ENCODE measurements at regions not wholly inside any gene's neighbourhood (a gene's known extent, or its start where the extent isn't known, plus 50 kb on each side); places are given as distances from the start of the nearest gene placed in this dataset.

DNA sequence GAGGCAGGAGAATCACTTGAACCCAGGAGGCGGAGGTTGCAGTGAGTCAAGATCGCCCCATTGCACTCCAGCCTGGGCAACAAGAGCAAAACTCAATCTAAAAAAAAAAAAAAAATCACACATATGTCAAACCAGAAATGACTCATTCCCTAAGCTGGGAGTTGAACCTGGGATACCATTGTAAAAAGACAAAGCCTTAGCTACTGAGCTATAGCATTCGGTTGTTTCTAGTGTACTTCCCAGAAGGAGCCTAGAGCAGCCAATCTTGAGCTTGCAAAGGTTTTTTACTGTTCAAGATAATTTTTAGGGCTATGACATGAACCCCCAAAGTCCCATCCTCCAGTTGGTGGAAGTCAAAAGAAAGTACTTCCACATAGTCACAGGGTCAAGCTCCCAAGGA is 87.9 kb downstream of the ZNF467 start:
- WGBS (ENCODE audit: low lambda C conversion rate), result 54% methylated on average over 3 of the region's 3 CpGs

More for the DNA sequence above, 87.9 kb downstream of the ZNF467 start:
- H3K79me2 ChIP-seq (ENCODE audit: insufficient read depth, low read length), result no peaks in the 10 kb centered on the region
- no peak overlapping the region for H3K4me2 ChIP-seq (ENCODE audit: low read depth, low read length)
- ATAC-seq, result no peak
- H3K9me3 ChIP-seq (ENCODE audit: low read length), result no peaks in the 10 kb centered on the region
- no peak for DNase-seq (ENCODE audit: low spot score)
- FAIRE-seq, result no peak
- no peaks in the 10 kb centered on the region; the same call in 1 of the 2 replicates for H4K20me1 ChIP-seq (ENCODE audit: insufficient read depth, low read length)
- no peak overlapping the region for H3K27ac ChIP-seq (ENCODE audit: extremely low read length, insufficient read depth, low read length)
- ChIA-PET POLR2A (no interaction called here), CTCF (ENCODE audit: low intra/inter-chr PET ratio, low total read pairs) (no interaction called here)
- H3K4me3 ChIP-seq (replicated peaks in 1 of 3; ENCODE audit: insufficient read depth in 1 of 3, low read depth in 2 of 3, low read length in 3 of 3), result no peak overlapping the region
- intact Hi-C loops (cut with micrococcal nuclease; ENCODE audit: unreplicated experiment), result no loop called here
- H3K9ac ChIP-seq (ENCODE audit: insufficient read depth, low read depth, low read length), result no peak overlapping the region
- H2AFZ ChIP-seq (ENCODE audit: low read length), result no peak overlapping the region
- peaks cover 13% of the 10 kb centered on the region for H3K4me1 ChIP-seq (ENCODE audit: insufficient read depth, low read length)
- no TSS peak for BruUV-seq (replicated peaks)
- TF ChIP-seq THAP11 (CRISPR knock-in tag; IDR thresholded peaks at IDR 0.05) (no peak), KDM1A (CRISPR knock-in tag; IDR thresholded peaks at IDR 0.05) (no peak), ATAD3A (CRISPR knock-in tag; IDR thresholded peaks at IDR 0.05) (no peak), SMAD3 (CRISPR knock-in tag; IDR thresholded peaks at IDR 0.05) (no peak), ZNF792 (CRISPR knock-in tag; IDR thresholded peaks at IDR 0.05) (no peak), PRPF4 (IDR thresholded peaks at IDR 0.05; ENCODE audit: low read depth, low read length, poor library complexity, severe bottlenecking) (no peak), IRX3 (CRISPR knock-in tag; IDR thresholded peaks at IDR 0.05; ENCODE audit: borderline replicate concordance, low read depth) (no peak), ZFP41 (CRISPR knock-in tag; IDR thresholded peaks at IDR 0.05; ENCODE audit: borderline replicate concordance) (no peak), ZSCAN25 (CRISPR knock-in tag; IDR thresholded peaks at IDR 0.05) (no peak)
- TF ChIP-seq, protein P1, sequence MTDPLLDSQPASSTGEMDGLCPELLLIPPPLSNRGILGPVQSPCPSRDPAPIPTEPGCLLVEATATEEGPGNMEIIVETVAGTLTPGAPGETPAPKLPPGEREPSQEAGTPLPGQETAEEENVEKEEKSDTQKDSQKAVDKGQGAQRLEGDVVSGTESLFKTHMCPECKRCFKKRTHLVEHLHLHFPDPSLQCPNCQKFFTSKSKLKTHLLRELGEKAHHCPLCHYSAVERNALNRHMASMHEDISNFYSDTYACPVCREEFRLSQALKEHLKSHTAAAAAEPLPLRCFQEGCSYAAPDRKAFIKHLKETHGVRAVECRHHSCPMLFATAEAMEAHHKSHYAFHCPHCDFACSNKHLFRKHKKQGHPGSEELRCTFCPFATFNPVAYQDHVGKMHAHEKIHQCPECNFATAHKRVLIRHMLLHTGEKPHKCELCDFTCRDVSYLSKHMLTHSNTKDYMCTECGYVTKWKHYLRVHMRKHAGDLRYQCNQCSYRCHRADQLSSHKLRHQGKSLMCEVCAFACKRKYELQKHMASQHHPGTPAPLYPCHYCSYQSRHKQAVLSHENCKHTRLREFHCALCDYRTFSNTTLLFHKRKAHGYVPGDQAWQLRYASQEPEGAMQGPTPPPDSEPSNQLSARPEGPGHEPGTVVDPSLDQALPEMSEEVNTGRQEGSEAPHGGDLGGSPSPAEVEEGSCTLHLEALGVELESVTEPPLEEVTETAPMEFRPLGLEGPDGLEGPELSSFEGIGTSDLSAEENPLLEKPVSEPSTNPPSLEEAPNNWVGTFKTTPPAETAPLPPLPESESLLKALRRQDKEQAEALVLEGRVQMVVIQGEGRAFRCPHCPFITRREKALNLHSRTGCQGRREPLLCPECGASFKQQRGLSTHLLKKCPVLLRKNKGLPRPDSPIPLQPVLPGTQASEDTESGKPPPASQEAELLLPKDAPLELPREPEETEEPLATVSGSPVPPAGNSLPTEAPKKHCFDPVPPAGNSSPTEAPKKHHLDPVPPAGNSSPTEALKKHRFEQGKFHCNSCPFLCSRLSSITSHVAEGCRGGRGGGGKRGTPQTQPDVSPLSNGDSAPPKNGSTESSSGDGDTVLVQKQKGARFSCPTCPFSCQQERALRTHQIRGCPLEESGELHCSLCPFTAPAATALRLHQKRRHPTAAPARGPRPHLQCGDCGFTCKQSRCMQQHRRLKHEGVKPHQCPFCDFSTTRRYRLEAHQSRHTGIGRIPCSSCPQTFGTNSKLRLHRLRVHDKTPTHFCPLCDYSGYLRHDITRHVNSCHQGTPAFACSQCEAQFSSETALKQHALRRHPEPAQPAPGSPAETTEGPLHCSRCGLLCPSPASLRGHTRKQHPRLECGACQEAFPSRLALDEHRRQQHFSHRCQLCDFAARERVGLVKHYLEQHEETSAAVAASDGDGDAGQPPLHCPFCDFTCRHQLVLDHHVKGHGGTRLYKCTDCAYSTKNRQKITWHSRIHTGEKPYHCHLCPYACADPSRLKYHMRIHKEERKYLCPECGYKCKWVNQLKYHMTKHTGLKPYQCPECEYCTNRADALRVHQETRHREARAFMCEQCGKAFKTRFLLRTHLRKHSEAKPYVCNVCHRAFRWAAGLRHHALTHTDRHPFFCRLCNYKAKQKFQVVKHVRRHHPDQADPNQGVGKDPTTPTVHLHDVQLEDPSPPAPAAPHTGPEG (CRISPR knock-in tag; IDR thresholded peaks at IDR 0.05), result no peak
- TF ChIP-seq, protein P2, sequence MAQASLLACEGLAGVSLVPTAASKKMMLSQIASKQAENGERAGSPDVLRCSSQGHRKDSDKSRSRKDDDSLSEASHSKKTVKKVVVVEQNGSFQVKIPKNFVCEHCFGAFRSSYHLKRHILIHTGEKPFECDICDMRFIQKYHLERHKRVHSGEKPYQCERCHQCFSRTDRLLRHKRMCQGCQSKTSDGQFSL (CRISPR knock-in tag; IDR thresholded peaks at IDR 0.05), result no peak
- no peaks in the 10 kb centered on the region for H3K36me3 ChIP-seq (replicated peaks in 1 of 2; ENCODE audit: control insufficient read depth in 1 of 2, insufficient read depth in 2 of 2, low read length in 2 of 2)
- H3K27me3 ChIP-seq (ENCODE audit: control insufficient read depth in 1 of 2, insufficient read depth in 2 of 2, low read length in 2 of 2), result no peaks in the 10 kb centered on the region; a peak in 2 of 5 replicates
- in situ Hi-C loops (cut with HindIII; ENCODE audit: extremely low pct_ligation_motif_present, low pct_unique_long_range_greater_than_20kb), result no loop called here

Measured in HepG2 (cell line).